WERI-Rb-1 (cell line): ENCODE measurements at regions not wholly inside any gene's neighbourhood (a gene's known extent, or its start where the extent isn't known, plus 50 kb on each side); places are given as distances from the start of the nearest gene placed in this dataset.
"Not testable (repeated sequence)": the region's sequence is repeated elsewhere in the genome, so short reads cannot be mapped to it uniquely, and the experiment has no call there.

Experiments
- DNase-seq: peaks from one replicate; pipeline ENCODE4 v3.0.0-alpha.2; 2020
- H3K27ac ChIP-seq: fragments of 250-450 bp; sonication (Bioruptor Pico); 2 replicates; pipeline ENCODE4 v1.5.1; 2020; ENCODE audit warnings: mild to moderate bottlenecking, moderate library complexity
- H3K27me3 ChIP-seq: fragments of 250-450 bp; sonication (Bioruptor Pico); 2 replicates; pipeline ENCODE4 v1.5.1; 2021; ENCODE audit warnings: mild to moderate bottlenecking, low read depth, moderate library complexity; ENCODE audit not compliant: insufficient read depth, severe bottlenecking
- H3K36me3 ChIP-seq: fragments of 250-450 bp; sonication (Bioruptor Pico); 2 replicates; pipeline ENCODE4 v1.5.1; 2020; ENCODE audit warnings: mild to moderate bottlenecking, moderate library complexity
- H3K4me3 ChIP-seq: 2 replicates; pipeline ENCODE4 v1.5.1; 2011; ENCODE audit warnings: low read depth, mild to moderate bottlenecking, control low read depth, low read length
- H3K9me3 ChIP-seq: fragments of 250-450 bp; sonication (Bioruptor Pico); 2 replicates; pipeline ENCODE4 v1.5.1; 2021; ENCODE audit warnings: mild to moderate bottlenecking, moderate library complexity; ENCODE audit not compliant: severe bottlenecking
- TF ChIP-seq, protein P1 (sequence below): IDR thresholded peaks from 2 replicates; pipeline ENCODE4 v1.5.1; 2011; ENCODE audit warnings: low read depth, mild to moderate bottlenecking, control low read depth, inconsistent platforms, low read length

DNA sequence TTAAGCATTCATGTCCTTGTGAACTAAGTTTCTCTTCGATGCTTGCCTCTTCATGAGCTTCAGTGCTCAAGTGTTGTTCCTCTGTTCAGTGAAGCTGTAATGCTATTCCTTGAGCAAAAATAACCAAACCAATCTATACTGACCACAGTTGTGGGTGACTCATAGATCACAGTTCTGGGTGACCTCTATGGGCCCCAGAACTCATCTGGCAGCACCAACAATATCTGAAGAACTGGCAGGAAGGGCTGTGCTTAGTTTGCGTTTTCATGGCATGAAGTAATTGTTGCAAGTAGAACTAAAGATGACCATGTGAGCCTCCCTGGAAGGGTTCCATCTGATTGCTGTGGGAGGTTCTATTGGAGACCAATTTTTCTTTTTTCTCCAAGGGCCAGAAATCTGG is 106.2 kb downstream of the CCNG2 start:
- no peak for DNase-seq
- H3K4me3 ChIP-seq: no peak overlapping the region
- H3K9me3 ChIP-seq: peaks cover 4% of the 10 kb centered on the region
- no peaks in the 10 kb centered on the region for H3K36me3 ChIP-seq
- H3K27me3 ChIP-seq: peaks cover under 1% of the 10 kb centered on the region
- TF ChIP-seq, protein P1, sequence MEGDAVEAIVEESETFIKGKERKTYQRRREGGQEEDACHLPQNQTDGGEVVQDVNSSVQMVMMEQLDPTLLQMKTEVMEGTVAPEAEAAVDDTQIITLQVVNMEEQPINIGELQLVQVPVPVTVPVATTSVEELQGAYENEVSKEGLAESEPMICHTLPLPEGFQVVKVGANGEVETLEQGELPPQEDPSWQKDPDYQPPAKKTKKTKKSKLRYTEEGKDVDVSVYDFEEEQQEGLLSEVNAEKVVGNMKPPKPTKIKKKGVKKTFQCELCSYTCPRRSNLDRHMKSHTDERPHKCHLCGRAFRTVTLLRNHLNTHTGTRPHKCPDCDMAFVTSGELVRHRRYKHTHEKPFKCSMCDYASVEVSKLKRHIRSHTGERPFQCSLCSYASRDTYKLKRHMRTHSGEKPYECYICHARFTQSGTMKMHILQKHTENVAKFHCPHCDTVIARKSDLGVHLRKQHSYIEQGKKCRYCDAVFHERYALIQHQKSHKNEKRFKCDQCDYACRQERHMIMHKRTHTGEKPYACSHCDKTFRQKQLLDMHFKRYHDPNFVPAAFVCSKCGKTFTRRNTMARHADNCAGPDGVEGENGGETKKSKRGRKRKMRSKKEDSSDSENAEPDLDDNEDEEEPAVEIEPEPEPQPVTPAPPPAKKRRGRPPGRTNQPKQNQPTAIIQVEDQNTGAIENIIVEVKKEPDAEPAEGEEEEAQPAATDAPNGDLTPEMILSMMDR: no peak
- H3K27ac ChIP-seq: no peak overlapping the region

DNA sequence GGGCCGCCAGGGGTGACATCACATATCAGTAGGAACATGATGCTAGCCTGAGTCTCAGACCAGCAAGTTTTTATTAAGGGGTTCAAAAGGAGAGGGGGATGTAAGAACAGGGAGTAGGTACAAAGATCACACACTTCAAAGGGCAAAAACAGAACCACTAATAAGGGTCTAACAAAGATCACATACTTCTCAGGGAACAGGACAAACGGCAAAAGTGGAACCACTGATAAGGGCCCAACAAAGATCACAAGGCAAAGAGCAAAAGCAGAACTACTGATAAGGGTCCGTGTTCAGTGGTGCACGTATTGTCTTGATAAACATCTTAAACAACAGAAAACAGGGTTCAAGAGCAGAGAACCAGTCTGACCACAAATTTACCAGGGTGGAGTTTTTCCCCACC is 107.0 kb downstream of the CCNG2 start:
- H3K4me3 ChIP-seq, H3K27ac ChIP-seq, H3K36me3 ChIP-seq, H3K27me3 ChIP-seq, DNase-seq, H3K9me3 ChIP-seq: not testable (repeated sequence)

DNA sequence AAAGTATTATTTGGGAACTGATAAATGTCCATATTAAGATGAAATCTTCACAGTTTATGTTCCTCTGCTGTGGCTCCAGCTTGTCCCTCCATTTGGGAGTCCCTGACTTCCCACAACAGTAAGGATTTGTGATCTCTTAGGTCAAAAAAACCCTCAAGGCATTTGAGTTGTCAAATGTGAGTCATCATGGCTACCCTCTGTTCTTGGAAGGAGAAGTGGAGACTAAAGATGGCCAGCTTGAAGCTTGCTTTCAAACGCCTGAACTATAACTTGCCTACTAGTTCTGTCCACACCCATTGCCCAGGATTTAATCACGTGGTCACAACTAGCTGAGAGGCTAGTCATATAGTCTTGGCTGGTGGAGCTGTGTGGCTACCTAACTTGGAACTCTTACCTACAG is 107.8 kb downstream of the CCNG2 start:
- H3K36me3 ChIP-seq: no peaks in the 10 kb centered on the region
- H3K9me3 ChIP-seq: peaks cover 4% of the 10 kb centered on the region
- H3K4me3 ChIP-seq: no peak overlapping the region
- peaks cover 3% of the 10 kb centered on the region for H3K27me3 ChIP-seq
- no peak for DNase-seq
- TF ChIP-seq, protein P1: no peak
- H3K27ac ChIP-seq: no peak overlapping the region

DNA sequence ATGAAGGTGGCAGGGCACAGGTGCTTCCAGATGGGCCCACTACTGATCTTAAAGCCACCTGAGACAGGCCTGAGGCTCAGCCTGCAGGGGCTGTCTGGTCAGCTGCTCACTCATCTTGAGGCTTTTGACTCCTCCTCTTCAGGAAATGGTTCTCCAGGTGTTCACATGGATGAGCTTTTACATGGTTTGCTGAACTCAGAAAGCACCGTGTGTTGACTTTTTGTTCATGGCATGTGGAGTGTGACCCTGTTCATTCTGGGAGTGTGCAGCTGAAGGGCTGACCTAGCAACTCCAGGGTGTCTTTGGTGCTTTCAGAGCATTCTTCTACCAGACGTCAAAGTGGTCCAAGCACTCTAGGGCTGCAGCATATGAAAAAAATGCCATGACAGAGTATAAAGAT is 111.1 kb downstream of the CCNG2 start:
- Histone ChIP-seq H3K27me3 (peaks cover 3% of the 10 kb centered on the region), H3K9me3 (peaks cover 4% of the 10 kb centered on the region), H3K4me3 (no peak overlapping the region), H3K27ac (no peak overlapping the region), H3K36me3 (no peaks in the 10 kb centered on the region)
- DNase-seq: no peak
- TF ChIP-seq, protein P1: no peak

DNA sequence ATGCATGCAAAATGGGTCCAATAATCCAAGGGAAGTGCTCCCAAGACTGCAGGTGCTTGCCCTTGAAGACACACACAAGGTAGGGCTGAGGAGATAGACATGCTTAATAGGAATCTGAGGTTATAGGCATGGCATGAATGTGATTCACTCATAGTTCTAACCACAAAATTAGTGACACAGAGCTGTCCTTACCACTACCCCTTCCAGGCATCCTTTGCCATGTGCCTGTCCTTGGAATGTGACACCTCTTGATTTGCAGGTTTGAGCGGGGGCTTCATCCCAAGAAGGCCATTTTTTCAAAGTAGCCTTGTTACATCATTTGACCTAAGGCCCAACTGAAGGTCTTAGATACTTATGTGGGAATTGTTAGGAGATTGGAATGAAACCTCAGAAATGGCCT is 112.5 kb downstream of the CCNG2 start:
- Histone ChIP-seq H3K27ac (no peak overlapping the region), H3K4me3 (no peak overlapping the region), H3K36me3 (no peaks in the 10 kb centered on the region), H3K27me3 (peaks cover 3% of the 10 kb centered on the region), H3K9me3 (no peaks in the 10 kb centered on the region)
- no peak for DNase-seq
- TF ChIP-seq, protein P1: no peak

DNA sequence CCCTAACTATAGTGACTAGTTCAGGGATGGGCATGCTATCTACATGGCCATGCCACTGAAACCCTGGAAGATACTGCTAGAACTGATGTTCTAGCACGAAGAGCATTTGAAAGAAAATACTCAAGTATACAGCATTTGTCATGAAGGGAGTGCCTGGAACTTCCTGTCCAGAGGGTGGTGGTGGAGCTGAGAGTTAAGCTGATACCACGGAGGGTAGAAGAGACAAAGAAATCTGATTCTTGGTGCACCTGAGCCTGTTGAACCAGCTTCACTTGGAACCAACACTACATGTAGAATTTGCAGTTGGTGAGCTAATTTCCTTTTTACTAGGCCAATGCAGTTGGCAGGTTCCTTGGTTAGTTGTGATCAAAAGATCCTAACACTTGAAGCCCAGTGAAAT is 116.4 kb downstream of the CCNG2 start:
- Histone ChIP-seq H3K36me3 (no peaks in the 10 kb centered on the region), H3K27ac (no peak overlapping the region), H3K27me3 (peaks cover 1% of the 10 kb centered on the region), H3K4me3 (no peak overlapping the region), H3K9me3 (no peaks in the 10 kb centered on the region)
- TF ChIP-seq, protein P1: no peak
- no peak for DNase-seq

DNA sequence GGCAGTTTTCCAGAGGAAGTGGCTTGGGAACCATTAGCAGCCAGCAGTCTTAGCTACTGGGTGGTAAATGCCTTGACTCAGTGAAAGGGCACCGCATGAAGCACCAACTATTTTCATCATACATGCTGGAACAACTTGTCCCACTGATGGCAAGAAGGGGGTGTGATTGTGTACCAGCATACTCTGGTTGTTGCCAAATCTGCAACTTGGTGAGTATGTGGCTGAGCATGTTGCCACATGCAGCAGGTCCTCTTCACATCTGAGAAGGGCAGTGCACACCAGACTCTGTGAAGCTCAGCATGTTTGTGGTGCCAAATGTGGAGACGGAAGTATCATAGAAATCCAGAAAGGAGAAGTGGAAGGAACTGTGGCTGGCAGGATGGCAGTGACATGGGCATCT is 122.1 kb downstream of the CCNG2 start:
- H3K4me3 ChIP-seq, H3K27me3 ChIP-seq, H3K9me3 ChIP-seq, H3K27ac ChIP-seq, DNase-seq, H3K36me3 ChIP-seq: not testable (repeated sequence)
